ENCODE measurements at regions not wholly inside any gene's neighbourhood (a gene's known extent, or its start where the extent isn't known, plus 50 kb on each side); places are given as distances from the start of the nearest gene placed in this dataset.

- H3K4me3 ChIP-seq (ENCODE audit: low read depth, low read length): no peak overlapping the region
- no peak for TF ChIP-seq CTCF (IDR thresholded peaks at IDR 0.05; ENCODE audit: insufficient read depth, low read depth, low read length)
- no peak for DNase-seq (ENCODE audit: low read depth)
Observed at GRCh38 chr2:219918944-219919343, 291.5 kb downstream of the SLC4A3 start.

DNA sequence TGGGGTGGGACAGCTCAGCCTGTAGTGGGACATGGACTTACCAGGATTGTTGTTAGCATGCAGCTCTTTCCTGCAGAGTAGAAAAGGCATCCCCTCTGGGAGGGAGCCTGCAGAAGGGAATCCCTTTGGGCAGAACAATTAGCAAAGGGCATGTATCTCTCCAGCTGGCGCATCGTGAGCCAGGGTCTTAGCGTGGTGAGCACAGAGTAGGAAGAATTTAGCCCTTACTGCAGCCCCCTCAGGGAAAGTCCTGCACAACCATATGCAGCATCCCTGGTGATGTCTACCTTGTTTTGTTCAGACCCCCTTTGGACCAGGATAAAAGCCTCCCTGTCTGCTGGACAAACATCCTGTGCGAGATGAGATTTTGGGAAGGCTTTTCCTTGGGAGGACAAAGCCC lies 292.1 kb downstream of the SLC4A3 start:
- no peak for TF ChIP-seq CTCF (IDR thresholded peaks at IDR 0.05; ENCODE audit: insufficient read depth, low read depth, low read length)
- H3K4me3 ChIP-seq (ENCODE audit: low read depth, low read length): no peak overlapping the region
- no peak for DNase-seq (ENCODE audit: low read depth)

- no peak overlapping the region for H3K4me3 ChIP-seq (ENCODE audit: low read depth, low read length)
- DNase-seq (ENCODE audit: low read depth): no peak
- no peak for TF ChIP-seq CTCF (IDR thresholded peaks at IDR 0.05; ENCODE audit: insufficient read depth, low read depth, low read length)
Observed at GRCh38 chr2:219929835-219930234, 302.4 kb downstream of the SLC4A3 start.

- TF ChIP-seq CTCF (IDR thresholded peaks at IDR 0.05; ENCODE audit: insufficient read depth, low read depth, low read length): no peak
- DNase-seq (ENCODE audit: low read depth): no peak
- no peak overlapping the region for H3K4me3 ChIP-seq (ENCODE audit: low read depth, low read length)
Observed at GRCh38 chr2:219939647-219940046, 312.2 kb downstream of the SLC4A3 start.

DNA sequence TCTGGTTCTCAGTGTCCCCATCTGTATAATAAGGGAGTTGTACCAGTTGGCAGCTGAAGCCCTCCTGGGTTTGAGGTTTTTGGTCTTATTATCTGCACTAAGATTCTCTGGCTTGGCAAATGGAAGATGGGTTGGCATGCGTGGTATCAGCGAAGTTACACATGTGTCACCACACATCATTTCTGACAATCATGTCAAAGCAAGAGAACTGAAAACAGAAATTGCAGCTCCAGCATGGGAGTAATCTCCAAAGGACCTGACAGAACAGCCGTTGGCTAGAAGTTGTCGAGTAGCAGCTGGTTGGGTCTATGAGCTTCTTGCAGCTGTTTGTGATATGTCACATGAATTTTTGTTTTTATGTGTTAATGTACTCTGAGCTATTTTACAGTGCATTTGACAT lies 317.4 kb downstream of the SLC4A3 start:
- no peak for DNase-seq (ENCODE audit: low read depth)
- no peak for TF ChIP-seq CTCF (IDR thresholded peaks at IDR 0.05; ENCODE audit: insufficient read depth, low read depth, low read length)
- H3K4me3 ChIP-seq (ENCODE audit: low read depth, low read length): no peak overlapping the region

DNA sequence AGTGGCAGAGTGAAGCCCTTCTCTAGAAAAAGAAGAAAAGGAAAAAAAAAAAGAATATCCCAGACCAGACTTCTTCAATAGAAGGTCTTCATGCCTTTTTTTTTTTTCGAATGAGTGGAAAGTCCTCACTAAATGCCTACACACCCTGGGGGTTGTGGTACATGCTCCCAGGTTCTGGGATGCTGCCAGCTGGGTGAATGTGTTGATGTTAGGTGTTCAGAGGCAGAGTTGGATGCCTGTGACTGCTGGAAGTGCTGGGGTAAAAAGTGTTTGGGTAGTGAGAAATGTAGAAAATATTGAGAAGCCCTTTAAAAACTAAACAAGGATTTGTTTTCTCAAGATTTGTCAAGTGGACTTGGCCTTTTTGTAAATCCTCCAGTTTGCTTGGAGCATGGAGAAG lies 318.6 kb downstream of the SLC4A3 start:
- no peak overlapping the region for H3K4me3 ChIP-seq (ENCODE audit: low read depth, low read length)
- no peak for TF ChIP-seq CTCF (IDR thresholded peaks at IDR 0.05; ENCODE audit: insufficient read depth, low read depth, low read length)
- DNase-seq (ENCODE audit: low read depth): no peak

- no peak for DNase-seq (ENCODE audit: low read depth)
- H3K4me3 ChIP-seq (ENCODE audit: low read depth, low read length): no peak overlapping the region
- no peak for TF ChIP-seq CTCF (IDR thresholded peaks at IDR 0.05; ENCODE audit: insufficient read depth, low read depth, low read length)
Observed at GRCh38 chr2:219946529-219946928, 319.1 kb downstream of the SLC4A3 start.
